TTC549 (cell line): ENCODE measurements at regions not wholly inside any gene's neighbourhood (a gene's known extent, or its start where the extent isn't known, plus 50 kb on each side); places are given as distances from the start of the nearest gene placed in this dataset.
"Not testable (repeated sequence)": the region's sequence is repeated elsewhere in the genome, so short reads cannot be mapped to it uniquely, and the experiment has no call there.

ENCODE experiments used
- FAIRE-seq: peaks from 2 replicates; lab custom pipeline; 2012; peaks lifted over from hg19 to GRCh38; lab: Jason Lieb, UNC

GRCh38 chr2:87543797-87544196, 204.1 kb upstream of the PLGLB2 start:
- not testable (repeated sequence) for FAIRE-seq

- not testable (repeated sequence) for FAIRE-seq
Observed at GRCh38 chr2:87547106-87547505, 200.8 kb upstream of the PLGLB2 start.

- FAIRE-seq: not testable (repeated sequence)
Observed at GRCh38 chr2:87547966-87548365, 199.9 kb upstream of the PLGLB2 start.

GRCh38 chr2:87548681-87549536, 199.0 kb upstream of the PLGLB2 start:
- FAIRE-seq: not testable (repeated sequence)

GRCh38 chr2:87549561-87550202, 198.2 kb upstream of the PLGLB2 start:
- FAIRE-seq: not testable (repeated sequence)

GRCh38 chr2:87554678-87555077, 193.2 kb upstream of the PLGLB2 start:
- not testable (repeated sequence) for FAIRE-seq

- FAIRE-seq: not testable (repeated sequence)
Observed at GRCh38 chr2:87555082-87555481, 192.8 kb upstream of the PLGLB2 start.

- FAIRE-seq: not testable (repeated sequence)
Observed at GRCh38 chr2:87559001-87559400, 188.9 kb upstream of the PLGLB2 start.

GRCh38 chr2:87559735-87560134, 188.2 kb upstream of the PLGLB2 start:
- not testable (repeated sequence) for FAIRE-seq

GRCh38 chr2:87565116-87565515, 182.8 kb upstream of the PLGLB2 start:
- not testable (repeated sequence) for FAIRE-seq

- not testable (repeated sequence) for FAIRE-seq
Observed at GRCh38 chr2:87566531-87566930, 181.4 kb upstream of the PLGLB2 start.

- FAIRE-seq: not testable (repeated sequence)
Observed at GRCh38 chr2:87567093-87567492, 180.8 kb upstream of the PLGLB2 start.

- FAIRE-seq: not testable (repeated sequence)
Observed at GRCh38 chr2:87567912-87568311, 180.0 kb upstream of the PLGLB2 start.

GRCh38 chr2:87568554-87569278, 179.2 kb upstream of the PLGLB2 start:
- not testable (repeated sequence) for FAIRE-seq

GRCh38 chr2:87569689-87570397, 178.0 kb upstream of the PLGLB2 start:
- not testable (repeated sequence) for FAIRE-seq

GRCh38 chr2:87571889-87572465, 175.9 kb upstream of the PLGLB2 start:
- not testable (repeated sequence) for FAIRE-seq

GRCh38 chr2:87572906-87573305, 175.0 kb upstream of the PLGLB2 start:
- FAIRE-seq: not testable (repeated sequence)

- FAIRE-seq: not testable (repeated sequence)
Observed at GRCh38 chr2:87573386-87574192, 174.3 kb upstream of the PLGLB2 start.

- FAIRE-seq: not testable (repeated sequence)
Observed at GRCh38 chr2:87574193-87575119, 173.4 kb upstream of the PLGLB2 start.

- not testable (repeated sequence) for FAIRE-seq
Observed at GRCh38 chr2:87575138-87575537, 172.7 kb upstream of the PLGLB2 start.
